Activated CD8-positive, alpha-beta memory T cell treated with anti-CD3 and anti-CD28 coated beads for 36 hours (primary cell): ENCODE measurements at regions not wholly inside any gene's neighbourhood (a gene's known extent, or its start where the extent isn't known, plus 50 kb on each side); places are given as distances from the start of the nearest gene placed in this dataset.

Experiments
- CTCF ChIA-PET: fragments of 350-600 bp; sonication (Branson Sonifier 250); formaldehyde crosslinking; loops from one replicate; lab custom pipeline; 2021; ENCODE audit warnings: antibody characterized with exemption; lab: Charles Lee
- POLR2A ChIA-PET: fragments of 350-600 bp; sonication (Branson Sonifier 250); formaldehyde crosslinking; loops from one replicate; lab custom pipeline; 2021; ENCODE audit warnings: antibody characterized with exemption; lab: Charles Lee

DNA sequence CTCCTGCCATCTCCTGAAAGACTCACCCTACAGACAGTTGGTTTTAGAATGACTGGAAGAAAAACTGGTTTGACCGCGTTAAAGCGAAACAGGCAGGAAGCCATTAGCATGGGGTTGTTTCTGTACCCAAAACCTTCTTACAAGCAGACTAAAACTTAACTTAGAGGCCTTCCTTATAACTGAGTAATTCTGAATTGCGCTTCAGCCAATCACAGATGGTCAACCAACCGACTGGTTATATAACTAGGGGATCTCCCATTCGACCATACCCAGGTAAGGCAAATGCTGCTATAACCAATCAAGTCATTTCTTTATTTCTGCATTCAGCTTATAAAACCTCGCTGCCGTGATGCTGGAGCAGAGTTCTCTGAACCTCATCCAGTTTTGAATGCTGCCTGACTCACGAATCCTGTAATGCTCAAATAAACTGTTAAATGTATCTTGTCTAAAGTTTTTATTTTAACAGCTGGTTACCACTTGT, 87.8 kb upstream of the DRD2 start:
- ChIA-PET POLR2A (no interaction called here), CTCF (no interaction called here)

DNA sequence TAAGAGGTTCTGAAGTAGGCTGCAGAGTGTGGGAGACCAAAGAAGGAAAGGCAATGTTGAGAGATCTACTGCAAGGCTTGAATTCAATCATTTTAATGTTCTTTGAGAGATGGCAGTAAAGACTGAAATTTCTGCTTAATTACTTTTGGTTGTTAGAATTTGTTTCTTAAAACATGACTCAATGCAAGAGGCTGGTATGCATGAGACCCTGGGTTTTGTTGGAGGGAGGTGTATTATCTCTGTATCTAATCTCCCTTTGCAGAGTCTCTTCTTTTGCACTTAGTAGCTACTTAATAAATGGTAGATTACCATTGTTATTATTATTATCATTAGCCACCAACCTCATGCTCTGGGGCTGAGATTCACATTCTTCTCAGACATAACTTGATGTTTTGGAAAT, 87.4 kb upstream of the DRD2 start:
- POLR2A ChIA-PET = no interaction called here
- CTCF ChIA-PET = no interaction called here

DNA sequence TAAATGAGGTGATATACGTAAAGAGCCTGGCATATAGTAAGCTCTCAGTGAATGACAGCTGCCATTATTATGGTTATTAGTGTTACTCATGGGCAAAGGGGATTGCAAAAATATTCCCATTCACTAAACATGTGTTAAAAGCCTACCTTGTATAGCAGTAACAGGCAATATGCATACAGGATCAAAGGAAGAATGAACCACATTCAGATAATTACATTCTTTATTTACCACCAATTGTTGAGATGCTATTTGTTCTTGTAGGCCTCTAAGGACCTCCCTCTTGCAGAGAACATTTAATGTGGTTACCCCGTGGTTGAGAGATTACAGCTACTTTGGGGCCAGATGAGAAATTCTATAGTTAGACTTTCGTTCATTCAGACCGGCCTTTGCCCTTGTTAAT, 82.7 kb upstream of the DRD2 start:
- ChIA-PET POLR2A (no interaction called here), CTCF (no interaction called here)

DNA sequence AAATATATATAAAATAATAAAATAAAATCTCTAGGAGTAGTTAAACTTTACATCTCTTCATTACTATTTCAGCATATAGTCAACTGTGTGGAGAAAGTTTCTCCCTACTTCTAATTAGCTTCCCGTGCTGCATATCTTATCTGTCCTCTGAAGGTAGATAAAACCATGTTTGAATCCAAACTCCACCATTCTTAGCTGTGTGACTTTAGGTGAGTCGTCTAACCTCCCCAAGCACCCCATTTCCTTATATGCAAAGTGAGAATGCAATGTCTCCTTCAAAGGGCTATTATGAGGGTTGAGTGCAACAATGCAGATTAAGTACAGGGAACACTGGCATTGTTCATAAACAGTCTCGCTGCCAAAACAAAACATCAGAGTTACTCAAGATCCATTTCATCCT, 80.8 kb upstream of the DRD2 start:
- POLR2A ChIA-PET = no interaction called here
- CTCF ChIA-PET = no interaction called here

DNA sequence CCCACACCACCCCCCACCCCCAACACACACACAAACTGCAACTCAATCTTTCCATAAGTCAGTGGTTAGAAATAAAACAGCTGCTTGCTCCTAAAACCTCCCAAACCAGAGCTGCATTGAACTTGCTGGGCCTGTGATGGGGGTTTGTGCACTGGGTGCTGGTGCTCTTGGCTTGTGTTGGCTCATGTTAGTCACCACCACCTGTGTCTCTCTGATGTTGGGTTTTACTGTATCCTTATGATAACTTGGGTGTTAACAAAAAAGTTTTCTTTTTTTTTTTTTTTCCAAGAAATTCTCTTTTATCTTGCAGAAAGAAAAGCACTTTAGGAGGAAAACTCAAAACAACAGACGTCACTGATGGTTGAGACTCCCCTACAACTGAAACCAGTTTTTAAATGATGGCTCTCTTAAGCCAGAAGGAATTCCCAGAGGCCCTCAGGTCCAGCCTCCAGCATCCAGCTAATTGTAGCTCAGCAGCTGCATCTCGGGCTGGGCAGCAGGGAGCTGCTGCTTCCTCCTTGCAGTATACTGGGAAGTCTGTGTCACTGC, 79.9 kb upstream of the DRD2 start:
- ChIA-PET POLR2A (no interaction called here), CTCF (interaction anchor here (0.7 kb wide), 1 partner anchor 53 kb away, joined by 3 read pairs; no protein-coding TSS in a partner anchor)

DNA sequence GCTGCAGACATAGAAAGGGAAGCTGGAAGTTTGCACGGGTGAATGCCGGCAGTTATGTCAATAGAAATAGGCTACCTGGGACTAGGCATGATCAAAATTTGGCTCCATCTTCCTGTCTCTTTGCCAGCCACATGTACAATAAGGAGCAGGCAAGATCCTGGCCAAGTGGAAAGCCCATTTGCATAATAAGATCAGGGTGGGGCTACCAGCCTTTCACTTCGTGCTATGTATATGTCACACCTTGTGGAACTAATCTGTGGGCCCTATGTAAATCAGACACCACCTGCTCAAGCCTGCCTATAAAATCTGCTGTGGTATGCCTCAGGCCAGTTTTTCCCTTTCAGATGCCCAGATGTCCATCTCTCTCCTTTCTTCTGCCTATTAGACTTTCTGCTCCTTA, 79.3 kb upstream of the DRD2 start:
- ChIA-PET POLR2A (no interaction called here), CTCF (no interaction called here)

DNA sequence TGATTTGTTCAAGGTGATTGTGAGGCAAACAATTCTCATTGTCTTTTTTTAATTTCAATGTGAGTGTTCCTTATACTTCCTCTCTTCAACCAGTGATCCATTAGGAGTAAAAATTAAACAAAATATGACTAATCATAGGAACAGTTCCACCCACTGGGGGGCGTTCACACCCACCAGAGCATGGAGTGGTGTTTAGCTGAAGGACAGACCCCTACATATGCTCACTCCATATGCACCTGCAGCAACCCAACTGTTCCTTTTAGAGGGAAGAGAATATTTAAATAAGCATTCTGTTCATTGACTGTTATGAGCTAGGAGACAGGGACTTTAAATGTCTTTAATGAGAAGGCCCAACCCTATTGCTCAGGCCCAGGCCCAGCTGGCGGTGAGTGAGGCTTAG, 78.7 kb upstream of the DRD2 start:
- POLR2A ChIA-PET = no interaction called here

DNA sequence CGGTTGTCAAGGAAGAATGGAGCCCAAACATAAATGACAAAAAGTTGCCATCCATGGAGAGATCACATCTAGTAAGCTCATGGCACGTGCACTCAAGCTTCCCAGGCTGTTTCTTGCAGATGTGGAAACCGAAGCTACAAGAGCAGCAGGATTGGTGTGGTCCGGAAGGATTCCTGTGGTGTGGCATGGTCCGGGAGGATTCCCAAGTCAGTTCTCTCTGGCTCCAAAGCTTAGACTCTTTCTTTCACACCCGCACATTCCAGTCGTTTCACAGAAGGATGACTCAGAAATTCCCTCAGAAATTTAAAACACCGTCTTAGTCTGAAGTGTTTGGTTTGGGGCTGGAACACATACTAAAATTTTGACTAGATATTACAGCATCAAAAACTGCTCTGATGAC, 78.0 kb upstream of the DRD2 start:
- ChIA-PET POLR2A (no interaction called here), CTCF (no interaction called here)

More for the DNA sequence above, 78.7 kb upstream of the DRD2 start:
- CTCF ChIA-PET = no interaction called here

DNA sequence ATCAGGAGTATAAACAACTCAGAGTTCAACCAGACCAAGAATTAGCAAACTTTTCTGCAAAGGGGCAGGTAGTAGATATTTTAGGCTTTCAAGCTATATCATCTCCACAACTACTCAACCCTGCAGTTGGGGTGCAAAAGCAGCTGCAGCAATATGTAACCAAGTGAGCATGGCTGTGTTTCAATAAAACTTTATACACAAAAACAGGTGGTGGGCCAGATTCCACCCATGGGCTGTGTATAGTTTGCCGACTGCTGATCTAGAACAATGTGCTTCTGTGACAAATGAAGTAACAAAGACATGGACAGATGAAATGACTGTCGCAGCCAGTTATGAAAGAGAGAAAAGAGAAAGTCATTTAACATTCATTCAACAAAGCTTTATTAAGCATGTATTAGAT, 77.1 kb upstream of the DRD2 start:
- ChIA-PET CTCF (interaction anchor here (0.8 kb wide), 1 partner anchor 20 kb away, joined by 3 read pairs; no protein-coding TSS in a partner anchor), POLR2A (no interaction called here)

DNA sequence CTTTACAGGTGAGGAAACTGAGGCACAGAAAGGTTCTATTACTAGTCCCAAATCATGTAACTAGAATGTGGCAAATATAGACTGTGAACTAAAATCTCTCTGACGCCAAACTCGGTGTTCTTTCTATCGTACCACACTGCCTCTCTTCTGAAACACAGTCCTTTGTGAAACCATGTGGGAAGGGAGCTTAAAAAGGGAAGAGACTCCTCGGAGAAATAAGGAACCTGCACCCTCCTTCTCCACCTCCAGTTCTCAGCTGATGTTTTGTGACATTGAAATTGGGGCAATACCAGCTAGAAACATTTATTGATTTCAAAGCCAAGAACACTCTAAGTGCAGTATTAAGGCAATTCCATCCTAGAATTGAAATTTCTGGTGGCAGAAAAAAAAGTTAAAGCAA, 76.4 kb upstream of the DRD2 start:
- CTCF ChIA-PET = interaction anchor here (1.2 kb wide), 1 partner anchor 19 kb away, joined by 3 read pairs; no protein-coding TSS in a partner anchor
- POLR2A ChIA-PET = no interaction called here

DNA sequence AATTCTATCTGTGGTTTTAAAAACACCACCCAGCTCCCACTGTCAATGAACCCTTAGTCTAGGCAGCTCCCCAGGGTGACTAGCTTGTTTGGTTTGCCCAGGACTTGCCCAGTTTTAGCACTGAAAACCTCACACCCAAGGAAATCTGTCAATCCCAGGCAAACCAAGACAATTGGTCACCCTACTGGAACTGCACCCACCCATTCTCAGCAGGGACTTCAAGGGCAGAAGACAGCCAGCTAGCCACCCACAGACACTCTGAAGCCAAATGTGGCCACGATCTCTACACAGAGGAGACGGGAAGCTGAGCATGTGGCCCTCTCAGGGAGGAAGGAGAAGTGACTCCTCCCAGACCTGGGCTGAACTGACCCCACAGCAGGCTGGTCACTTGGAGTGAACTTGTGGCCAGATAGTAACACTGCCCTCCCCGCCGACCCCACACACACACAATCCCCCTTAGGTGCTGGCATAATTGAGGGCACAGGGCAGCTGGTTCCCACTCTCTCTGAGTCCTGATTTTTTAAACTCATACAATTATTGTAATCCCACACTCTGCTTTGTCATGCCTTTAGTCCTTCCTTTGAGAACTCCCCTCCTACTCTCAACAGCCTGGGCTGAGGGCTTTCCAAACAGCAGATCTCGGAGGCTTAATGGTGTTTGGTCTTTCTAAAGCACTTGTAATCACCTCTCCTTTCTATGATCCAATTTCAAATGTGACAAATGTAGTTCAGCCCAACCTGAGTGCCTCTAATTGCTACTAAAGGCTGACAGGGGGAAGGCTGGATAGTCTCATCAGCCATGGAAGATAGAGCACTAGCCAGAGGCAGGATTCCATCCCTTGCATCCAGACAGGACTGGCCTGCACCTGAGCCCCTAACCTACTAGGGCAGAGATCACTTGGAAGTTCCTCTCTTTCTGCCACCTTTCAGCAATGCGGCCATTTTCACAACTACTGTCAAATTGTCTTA, 74.7 kb upstream of the DRD2 start:
- ChIA-PET POLR2A (no interaction called here), CTCF (no interaction called here)

DNA sequence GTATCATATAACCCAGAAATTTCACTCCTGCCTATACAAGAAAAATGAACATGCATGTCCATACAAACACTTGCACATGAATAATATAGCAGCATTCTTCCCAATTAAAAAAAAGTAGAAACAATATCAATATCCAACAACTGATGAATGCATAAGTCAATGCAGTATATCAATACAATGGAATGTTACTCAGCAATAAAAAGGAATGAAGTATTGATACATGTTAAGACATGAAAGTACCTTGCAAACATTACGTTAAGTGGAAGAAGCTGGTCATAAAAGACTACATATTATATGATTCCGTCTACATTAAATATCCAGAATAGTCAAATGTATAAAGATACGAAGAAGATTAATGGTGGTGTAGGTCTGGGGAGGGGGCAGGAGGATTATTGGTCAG, 73.9 kb upstream of the DRD2 start:
- ChIA-PET CTCF (no interaction called here), POLR2A (no interaction called here)

DNA sequence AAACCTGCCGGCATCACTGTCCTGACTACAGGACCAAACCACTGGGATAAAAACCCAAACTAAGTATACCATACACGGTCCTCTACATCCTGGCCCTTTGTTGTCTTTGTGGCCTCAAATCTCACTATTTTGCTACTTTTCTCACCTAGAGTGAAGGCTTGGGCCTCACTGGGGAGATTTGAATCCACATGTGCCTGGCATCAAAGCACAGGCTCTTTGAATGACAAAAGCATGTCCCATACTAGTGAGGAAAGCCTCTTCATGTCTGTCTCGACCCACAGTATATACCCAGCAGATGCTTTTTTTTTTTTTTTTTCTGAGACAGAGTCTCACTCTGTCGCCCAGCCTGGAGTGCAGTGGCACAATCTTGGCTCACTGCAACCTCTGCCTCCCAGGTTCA, 72.5 kb upstream of the DRD2 start:
- CTCF ChIA-PET = no interaction called here
- POLR2A ChIA-PET = no interaction called here

DNA sequence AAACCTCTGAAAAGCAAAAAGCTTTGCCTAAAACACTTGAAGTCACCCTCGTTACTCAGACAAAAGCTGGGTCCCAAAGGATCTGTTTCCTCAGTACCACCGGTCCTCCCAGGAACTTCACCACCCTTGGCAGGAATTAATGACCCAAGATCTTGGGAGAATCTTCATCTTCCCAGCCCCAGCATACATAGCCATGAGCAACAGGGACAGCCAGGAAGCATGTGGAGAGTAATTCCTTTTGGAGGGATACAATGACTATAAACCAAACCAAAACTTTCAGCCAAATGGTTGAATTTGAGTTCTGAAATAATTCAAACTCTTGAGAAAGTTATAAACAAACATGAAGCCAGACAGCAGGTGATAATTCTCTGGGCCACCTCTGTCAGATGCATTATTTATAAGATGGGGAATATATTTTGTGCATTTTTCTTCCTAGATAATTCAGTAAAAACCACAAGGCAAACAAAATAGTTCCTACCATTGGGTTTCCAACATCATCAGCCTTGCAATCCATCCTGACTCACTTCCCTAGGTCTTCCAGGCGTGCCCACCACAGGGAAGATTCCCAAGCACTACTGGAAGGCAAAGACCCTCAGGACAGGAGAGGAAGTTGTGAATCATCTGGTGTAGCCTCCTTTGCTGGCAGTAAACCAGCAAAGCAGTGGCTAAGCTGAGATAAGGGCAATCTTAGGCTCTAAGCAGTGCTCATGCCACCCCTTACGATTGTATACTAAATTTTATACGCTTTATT, 71.7 kb upstream of the DRD2 start:
- CTCF ChIA-PET = no interaction called here
- POLR2A ChIA-PET = no interaction called here

DNA sequence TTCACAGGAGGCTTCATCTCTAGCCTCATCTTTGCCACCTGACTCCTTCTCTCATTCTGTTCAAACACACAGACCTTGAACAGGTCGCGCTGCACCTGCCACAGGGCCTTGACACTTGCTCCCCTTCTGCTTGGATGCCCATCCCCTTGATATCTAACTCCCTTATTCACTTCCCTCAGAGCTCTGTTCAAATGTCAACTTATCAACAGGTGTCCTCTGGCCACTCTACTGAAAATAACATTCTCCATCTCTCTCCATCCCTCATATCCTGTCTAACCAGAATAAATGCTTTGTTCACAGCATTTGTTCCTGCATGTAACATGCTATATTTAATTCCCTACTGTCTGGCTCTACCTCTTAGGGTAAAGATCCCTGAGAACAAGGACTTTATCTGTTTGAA, 67.2 kb upstream of the DRD2 start:
- ChIA-PET CTCF (no interaction called here), POLR2A (no interaction called here)

DNA sequence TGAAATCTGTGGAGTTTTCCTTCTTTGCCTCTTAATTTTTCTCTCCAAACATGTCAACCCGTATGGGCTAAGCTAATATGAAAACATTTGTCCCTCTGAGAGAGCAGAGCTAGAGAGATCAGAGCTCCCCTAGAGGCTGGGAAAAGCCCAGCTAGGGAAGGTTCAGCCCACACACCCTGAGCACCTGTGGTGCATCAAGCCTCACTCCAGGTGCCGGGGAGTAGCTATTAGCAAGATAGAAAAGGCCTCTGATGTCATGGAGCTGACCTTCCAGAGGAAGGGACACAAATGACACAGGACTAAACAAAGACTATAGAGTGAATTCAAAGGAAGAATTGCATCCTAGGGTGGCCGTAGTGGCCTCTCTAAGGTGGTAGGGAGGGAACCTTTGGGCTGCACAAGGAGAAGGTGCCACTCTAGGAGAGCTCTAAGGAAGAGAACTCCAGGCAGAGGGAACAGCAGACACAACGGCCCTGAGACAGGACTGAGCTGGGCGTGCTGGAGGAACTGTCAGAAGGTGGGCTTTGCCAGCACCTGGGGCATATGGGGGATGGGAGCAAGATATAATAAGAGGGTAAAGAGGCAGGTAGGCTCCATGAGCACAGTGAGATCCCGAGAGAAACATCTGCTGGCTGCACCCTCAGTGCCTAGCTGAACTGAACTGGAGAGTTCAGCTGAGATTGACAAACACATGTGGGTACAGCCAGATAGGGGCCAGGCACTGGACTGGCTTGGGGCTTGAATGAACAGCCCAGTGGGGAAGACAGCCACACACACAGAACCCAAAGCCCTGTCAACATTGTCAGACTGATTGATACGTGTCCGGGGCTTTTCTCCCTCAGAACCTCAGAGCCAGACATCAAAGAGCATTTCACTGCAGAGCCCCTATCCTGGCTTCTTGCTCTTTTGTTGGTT, 65.5 kb upstream of the DRD2 start:
- ChIA-PET CTCF (no interaction called here), POLR2A (no interaction called here)

DNA sequence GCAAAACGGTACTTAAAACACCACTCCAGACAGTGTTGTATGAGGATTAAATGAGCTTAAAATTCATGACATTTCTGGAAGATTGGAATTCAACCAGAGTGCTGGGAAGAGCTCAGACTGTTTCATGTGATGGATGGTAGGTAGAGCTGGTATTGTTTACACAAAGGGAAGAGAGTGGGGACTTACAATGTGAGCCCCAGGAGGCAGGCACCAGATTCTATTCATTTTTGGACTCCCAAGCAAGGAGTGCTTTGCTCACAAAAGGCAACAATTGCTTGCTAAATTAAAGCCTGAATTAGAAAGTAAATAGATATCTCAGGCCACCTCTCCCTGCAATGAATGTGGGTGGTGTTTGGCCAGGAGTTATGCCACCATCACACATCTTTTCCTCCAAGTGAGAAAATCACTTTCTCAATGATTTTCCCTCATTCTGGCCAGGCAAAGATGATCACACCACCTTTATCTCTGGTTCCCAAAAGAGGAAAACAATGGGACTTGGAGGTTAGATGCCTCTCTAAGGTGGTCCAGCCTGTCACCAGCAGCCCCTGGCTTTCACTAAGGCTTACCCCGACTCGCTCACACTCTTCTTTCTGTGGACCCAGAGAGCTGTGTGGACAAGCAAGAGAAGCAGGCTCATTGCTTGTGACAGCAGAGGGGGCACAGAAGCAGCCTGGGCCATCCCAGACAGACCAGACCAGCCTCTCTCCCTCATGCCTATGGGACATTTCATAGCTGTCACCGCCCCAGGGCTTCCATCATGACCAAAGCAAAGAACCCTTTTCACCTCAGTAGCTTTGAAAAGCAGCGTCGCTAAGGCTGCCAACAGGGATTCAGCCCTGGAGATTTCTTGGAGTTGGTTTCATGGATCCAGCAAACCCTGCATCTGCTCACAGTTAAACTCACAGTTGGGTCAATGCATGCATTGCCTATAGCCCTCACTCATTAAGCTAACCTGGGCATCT, 63.5 kb upstream of the DRD2 start:
- CTCF ChIA-PET = no interaction called here
- POLR2A ChIA-PET = no interaction called here

DNA sequence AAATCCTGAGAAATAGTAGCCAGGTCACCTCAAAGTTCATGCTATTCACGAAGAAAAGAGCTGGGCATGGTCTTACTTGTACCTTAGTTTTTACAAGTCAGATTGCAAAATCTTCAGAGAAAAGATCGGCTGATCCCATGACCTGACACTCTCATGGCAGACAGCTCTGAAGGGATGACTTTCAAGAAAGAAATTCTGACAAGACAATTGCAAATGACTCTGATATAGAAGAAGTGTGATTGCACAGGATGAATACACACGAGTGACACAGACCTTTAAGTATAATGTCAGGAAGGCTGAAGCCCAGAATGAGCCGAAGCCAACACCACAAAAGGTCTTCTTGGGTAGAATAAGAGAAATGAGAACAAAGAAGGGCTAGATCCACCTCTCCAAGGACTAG, 59.4 kb upstream of the DRD2 start:
- CTCF ChIA-PET = no interaction called here
- POLR2A ChIA-PET = no interaction called here
